Activated CD4-positive, alpha-beta T cell treated with anti-CD3 and anti-CD28 coated beads for 36 hours (primary cell): ENCODE measurements at regions not wholly inside any gene's neighbourhood (a gene's known extent, or its start where the extent isn't known, plus 50 kb on each side); places are given as distances from the start of the nearest gene placed in this dataset.
"Not testable (repeated sequence)": the region's sequence is repeated elsewhere in the genome, so short reads cannot be mapped to it uniquely, and the experiment has no call there.

Experiments used
- ATAC-seq: fragments of 200-7000 bp; cut with Tn5 transposase; one replicate; pipeline ENCODE4 v1.10.0; 2021; ENCODE audit warnings: mild to moderate bottlenecking, moderate library complexity
- CTCF ChIA-PET: fragments of 350-600 bp; sonication (Branson Sonifier 250); formaldehyde crosslinking; loops from one replicate; lab custom pipeline; 2021; ENCODE audit warnings: antibody characterized with exemption; lab: Charles Lee
- POLR2A ChIA-PET: fragments of 350-600 bp; sonication (Branson Sonifier 250); formaldehyde crosslinking; loops from one replicate; lab custom pipeline; 2021; ENCODE audit warnings: antibody characterized with exemption, inconsistent platforms; lab: Charles Lee
- DNase-seq: peaks from one replicate; pipeline ENCODE4 v3.0.0-alpha.2; 2020
- H3K27ac Mint-ChIP-seq: one replicate; pipeline ENCODE4 v1.8.0; 2021; ENCODE audit warnings: mixed read lengths
- H3K27me3 Mint-ChIP-seq: one replicate; pipeline ENCODE4 v1.8.0; 2021; ENCODE audit warnings: mixed read lengths
- H3K36me3 Mint-ChIP-seq: one replicate; pipeline ENCODE4 v1.8.0; 2021; ENCODE audit warnings: low read depth, mixed read lengths
- H3K4me1 Mint-ChIP-seq: one replicate; pipeline ENCODE4 v1.8.0; 2021; ENCODE audit warnings: mixed read lengths
- H3K4me3 Mint-ChIP-seq: one replicate; pipeline ENCODE4 v1.8.0; 2021; ENCODE audit warnings: mild to moderate bottlenecking, moderate library complexity, mixed read lengths
- H3K9me3 Mint-ChIP-seq: one replicate; pipeline ENCODE4 v1.8.0; 2021; ENCODE audit warnings: low read depth, mixed read lengths
- intact Hi-C, 2 experiments: fragments of 100-400 bp; cut with DNase I in 1 of 2; cut with micrococcal nuclease in 1 of 2; formaldehyde crosslinking; loops; one replicate each; pipeline versions ENCODE4 v1.14.2 to v1.15.1; 2022 to 2024; cut with DNase I, micrococcal nuclease

- Mint-ChIP-seq H3K36me3 (no peaks in the 10 kb centered on the region), H3K27ac (no peak overlapping the region), H3K4me1 (no peaks in the 10 kb centered on the region), H3K4me3 (no peak overlapping the region), H3K27me3 (no peaks in the 10 kb centered on the region), H3K9me3 (peaks cover 4% of the 10 kb centered on the region)
- intact Hi-C loops = no loop called here
- ATAC-seq (no peak), DNase-seq (no peak)
- POLR2A ChIA-PET = no interaction called here
- CTCF ChIA-PET = no interaction called here
Observed at GRCh38 chr11:24181395-24182047, 315.3 kb upstream of the LUZP2 start.

- H3K4me1 Mint-ChIP-seq, H3K36me3 Mint-ChIP-seq, H3K4me3 Mint-ChIP-seq, ATAC-seq, H3K27me3 Mint-ChIP-seq, DNase-seq, H3K9me3 Mint-ChIP-seq, H3K27ac Mint-ChIP-seq, CTCF ChIA-PET, intact Hi-C loops, POLR2A ChIA-PET: not testable (repeated sequence)
Observed at GRCh38 chr11:24185535-24185934, 311.3 kb upstream of the LUZP2 start.

GRCh38 chr11:24196733-24197132 lies 300.1 kb upstream of the LUZP2 start:
- intact Hi-C loops = no loop called here
- POLR2A ChIA-PET = no interaction called here
- DNase-seq = no peak

GRCh38 chr11:24198481-24198880 lies 298.4 kb upstream of the LUZP2 start:
- no peak overlapping the region for H3K4me3 Mint-ChIP-seq
- CTCF ChIA-PET = no interaction called here

More at GRCh38 chr11:24196733-24197132, 300.1 kb upstream of the LUZP2 start:
- CTCF ChIA-PET = no interaction called here
- Mint-ChIP-seq H3K4me1 (no peaks in the 10 kb centered on the region), H3K36me3 (no peaks in the 10 kb centered on the region), H3K9me3 (peaks cover 14% of the 10 kb centered on the region), H3K27me3 (no peaks in the 10 kb centered on the region), H3K4me3 (no peak overlapping the region), H3K27ac (no peak overlapping the region)
- no peak for ATAC-seq

GRCh38 chr11:24199461-24199860 lies 297.4 kb upstream of the LUZP2 start:
- DNase-seq = no peak
- CTCF ChIA-PET = interaction anchor here (0.7 to 1.1 kb wide), 2 partner anchors 9 to 17 kb away, joined by 3 read pairs; no protein-coding TSS in a partner anchor
- Mint-ChIP-seq H3K9me3 (peaks cover 9% of the 10 kb centered on the region), H3K27ac (no peak overlapping the region), H3K36me3 (no peaks in the 10 kb centered on the region), H3K27me3 (no peaks in the 10 kb centered on the region), H3K4me3 (no peak overlapping the region), H3K4me1 (no peaks in the 10 kb centered on the region)
- intact Hi-C loops = no loop called here
- no peak for ATAC-seq
- POLR2A ChIA-PET = no interaction called here

More at GRCh38 chr11:24198481-24198880, 298.4 kb upstream of the LUZP2 start:
- POLR2A ChIA-PET = no interaction called here
- Mint-ChIP-seq H3K27me3 (no peaks in the 10 kb centered on the region), H3K36me3 (no peaks in the 10 kb centered on the region), H3K4me1 (no peaks in the 10 kb centered on the region), H3K9me3 (peaks cover 9% of the 10 kb centered on the region), H3K27ac (no peak overlapping the region)
- intact Hi-C loops = no loop called here
- DNase-seq (no peak), ATAC-seq (no peak)

GRCh38 chr11:24206030-24206429 lies 290.8 kb upstream of the LUZP2 start:
- ChIA-PET POLR2A (no interaction called here), CTCF (no interaction called here)
- H3K4me3 Mint-ChIP-seq = no peak overlapping the region
- H3K9me3 Mint-ChIP-seq = peaks cover 4% of the 10 kb centered on the region
- ATAC-seq (no peak), DNase-seq (no peak)
- H3K36me3 Mint-ChIP-seq = no peaks in the 10 kb centered on the region
- H3K27me3 Mint-ChIP-seq = no peaks in the 10 kb centered on the region
- intact Hi-C loops = no loop called here
- H3K27ac Mint-ChIP-seq = no peak overlapping the region
- no peaks in the 10 kb centered on the region for H3K4me1 Mint-ChIP-seq

GRCh38 chr11:24206511-24206910 lies 290.3 kb upstream of the LUZP2 start:
- H3K9me3 Mint-ChIP-seq = peaks cover 6% of the 10 kb centered on the region
- H3K4me1 Mint-ChIP-seq = no peaks in the 10 kb centered on the region
- ATAC-seq (no peak), DNase-seq (no peak)
- intact Hi-C loops = no loop called here
- H3K27me3 Mint-ChIP-seq = no peaks in the 10 kb centered on the region
- H3K27ac Mint-ChIP-seq = no peak overlapping the region
- H3K36me3 Mint-ChIP-seq = no peaks in the 10 kb centered on the region
- no peak overlapping the region for H3K4me3 Mint-ChIP-seq
- CTCF ChIA-PET = no interaction called here
- POLR2A ChIA-PET = no interaction called here

- intact Hi-C loops = no loop called here
- H3K36me3 Mint-ChIP-seq = no peaks in the 10 kb centered on the region
- CTCF ChIA-PET = interaction anchor here (0.7 kb wide), 2 partner anchors 16 to 277 kb away, joined by 3 read pairs; no protein-coding TSS in a partner anchor
- peaks cover 7% of the 10 kb centered on the region for H3K9me3 Mint-ChIP-seq
- no peaks in the 10 kb centered on the region for H3K27me3 Mint-ChIP-seq
- no peak overlapping the region for H3K27ac Mint-ChIP-seq
- no peak overlapping the region for H3K4me3 Mint-ChIP-seq
- no peaks in the 10 kb centered on the region for H3K4me1 Mint-ChIP-seq
- DNase-seq (no peak), ATAC-seq (no peak)
- POLR2A ChIA-PET = no interaction called here
Observed at GRCh38 chr11:24216488-24216887, 280.4 kb upstream of the LUZP2 start.

GRCh38 chr11:24217319-24217718 lies 279.5 kb upstream of the LUZP2 start:
- POLR2A ChIA-PET, H3K4me1 Mint-ChIP-seq, CTCF ChIA-PET, H3K27me3 Mint-ChIP-seq, H3K27ac Mint-ChIP-seq, intact Hi-C loops, ATAC-seq, DNase-seq, H3K9me3 Mint-ChIP-seq, H3K36me3 Mint-ChIP-seq, H3K4me3 Mint-ChIP-seq: not testable (repeated sequence)

- intact Hi-C loops = no loop called here
- H3K27me3 Mint-ChIP-seq = no peaks in the 10 kb centered on the region
Observed at GRCh38 chr11:24225501-24225900, 271.4 kb upstream of the LUZP2 start.

GRCh38 chr11:24226606-24227005 lies 270.2 kb upstream of the LUZP2 start:
- DNase-seq (no peak), ATAC-seq (no peak)
- Mint-ChIP-seq H3K4me3 (no peak overlapping the region), H3K27me3 (no peaks in the 10 kb centered on the region), H3K36me3 (no peaks in the 10 kb centered on the region), H3K27ac (no peak overlapping the region), H3K4me1 (no peaks in the 10 kb centered on the region), H3K9me3 (peaks cover 10% of the 10 kb centered on the region)
- POLR2A ChIA-PET = no interaction called here
- intact Hi-C loops = no loop called here
- CTCF ChIA-PET = no interaction called here

More at GRCh38 chr11:24225501-24225900, 271.4 kb upstream of the LUZP2 start:
- Mint-ChIP-seq H3K4me3 (no peak overlapping the region), H3K27ac (no peak overlapping the region), H3K4me1 (no peaks in the 10 kb centered on the region), H3K9me3 (peaks cover 10% of the 10 kb centered on the region), H3K36me3 (no peaks in the 10 kb centered on the region)
- ATAC-seq = no peak
- POLR2A ChIA-PET = no interaction called here
- no peak for DNase-seq
- CTCF ChIA-PET = interaction anchor here (1.1 kb wide), 1 partner anchor 16 kb away, joined by 3 read pairs; no protein-coding TSS in a partner anchor

GRCh38 chr11:24233041-24233440 lies 263.8 kb upstream of the LUZP2 start:
- CTCF ChIA-PET = no interaction called here
- DNase-seq = no peak
- POLR2A ChIA-PET = no interaction called here
- intact Hi-C loops = no loop called here
- no peaks in the 10 kb centered on the region for H3K27me3 Mint-ChIP-seq
- no peak for ATAC-seq
- H3K36me3 Mint-ChIP-seq = no peaks in the 10 kb centered on the region
- H3K9me3 Mint-ChIP-seq = peaks cover 4% of the 10 kb centered on the region
- H3K27ac Mint-ChIP-seq = no peak overlapping the region
- no peaks in the 10 kb centered on the region for H3K4me1 Mint-ChIP-seq
- H3K4me3 Mint-ChIP-seq = no peak overlapping the region
